Lung (tissue), 11 donors: ENCODE measurements at regions not wholly inside any gene's neighbourhood (a gene's known extent, or its start where the extent isn't known, plus 50 kb on each side); places are given as distances from the start of the nearest gene placed in this dataset.

Experiments used
- ATAC-seq: fragments of 200-7000 bp; cut with Tn5 transposase; one replicate; pipeline ENCODE4 v1.9.1; 2020; ENCODE audit warnings: moderate number of reproducible peaks; ENCODE audit not compliant: insufficient read depth, low FRiP score
- DNase-seq, 3 donors: peaks; one replicate each; pipeline ENCODE4 v3.0.0-alpha.2; 2013 to 2017
- H3K27ac ChIP-seq, 2 donors: one replicate each; pipeline ENCODE4 v1.5.1; 2013; ENCODE audit warnings: mild to moderate bottlenecking in 2 of 2, moderate library complexity in 2 of 2, control low read depth in 1 of 2, inconsistent platforms in 1 of 2, low read depth in 1 of 2, low read length in 1 of 2
- H3K27me3 ChIP-seq, 3 donors: one replicate each; pipeline ENCODE4 v1.5.1; 2013; ENCODE audit warnings: low read length in 2 of 3; ENCODE audit not compliant: control insufficient read depth in 3 of 3, insufficient read depth in 3 of 3
- H3K36me3 ChIP-seq, 4 donors: one replicate each; pipeline ENCODE4 v1.5.1; 2013; ENCODE audit warnings: low read length in 4 of 4, mild to moderate bottlenecking in 1 of 4, moderate library complexity in 1 of 4; ENCODE audit not compliant: control insufficient read depth in 4 of 4, insufficient read depth in 4 of 4
- H3K4me1 ChIP-seq, 5 donors: one replicate each; pipeline ENCODE4 v1.5.1; 2013; ENCODE audit warnings: low read length in 5 of 5, mild to moderate bottlenecking in 2 of 5, moderate library complexity in 1 of 5; ENCODE audit not compliant: control insufficient read depth in 5 of 5, insufficient read depth in 5 of 5
- H3K4me3 ChIP-seq: one replicate; pipeline ENCODE4 v1.5.1; 2013; ENCODE audit warnings: mild to moderate bottlenecking, control low read depth, moderate library complexity
- H3K9ac ChIP-seq, 2 donors: one replicate each; pipeline ENCODE4 v1.5.1; 2013; ENCODE audit warnings: low read length in 2 of 2, control low read depth in 1 of 2; ENCODE audit not compliant: insufficient read depth in 1 of 2
- H3K9me3 ChIP-seq, 4 donors: one replicate each; pipeline ENCODE4 v1.5.1; 2013; ENCODE audit warnings: low read length in 3 of 4, mild to moderate bottlenecking in 1 of 4, moderate library complexity in 1 of 4; ENCODE audit not compliant: control insufficient read depth in 4 of 4, insufficient read depth in 3 of 4
- CTCF ChIP-seq: IDR thresholded peaks from 2 replicates; pipeline ENCODE4 v1.5.1; 2012; ENCODE audit warnings: mild to moderate bottlenecking; ENCODE audit errors: control extremely low read depth, extremely low read depth
- WGBS, 2 donors: extraction: QIAGEN DNeasy Blood & Tissue Kit; methylation state at CpG; one replicate each; pipeline ENCODE4 v1.1.7; 2013; 5-methylcytosine and 5-hydroxymethylcytosine counted together
- donor health status: control.
- donor health status: control.
- donor health status: Bipolar disorder and iron deficiency.
- donor health status: healthy.
- donor health status: DM: yes; HTN: yes; CAD: no.

- no peak for TF ChIP-seq CTCF
- H3K9me3 ChIP-seq = no peaks in the 10 kb centered on the region
Measured at GRCh38 chr5:57626703-57627102, 144.1 kb upstream of the ACTBL2 start.

GRCh38 chr5:57621624-57622023 is 139.0 kb upstream of the ACTBL2 start:
- H3K36me3 ChIP-seq = no peaks in the 10 kb centered on the region
- no peak for TF ChIP-seq CTCF
- 88 to 93% methylated on average over 3 of the region's 3 CpGs for WGBS, 2 donors
- ATAC-seq = no peak
- H3K4me1 ChIP-seq = peaks cover 0 to 4% (median 0%) of the 10 kb centered on the region in 5 donors
- no peaks in the 10 kb centered on the region for H3K27me3 ChIP-seq
- no peak overlapping the region for H3K27ac ChIP-seq
- no peak overlapping the region for H3K9ac ChIP-seq
- H3K4me3 ChIP-seq = no peak overlapping the region
- no peak for DNase-seq
- H3K9me3 ChIP-seq = peaks cover 0 to 4% (median 0%) of the 10 kb centered on the region in 4 donors

More at GRCh38 chr5:57626703-57627102, 144.1 kb upstream of the ACTBL2 start:
- peaks cover 0 to 4% (median 0%) of the 10 kb centered on the region in 5 donors for H3K4me1 ChIP-seq
- DNase-seq (no peak), ATAC-seq (no peak)
- H3K4me3 ChIP-seq = no peak overlapping the region
- no peaks in the 10 kb centered on the region for H3K27me3 ChIP-seq
- H3K27ac ChIP-seq = no peak overlapping the region
- WGBS, 2 donors = 77 to 78% methylated on average over 1 of the region's 1 CpG
- no peak overlapping the region for H3K9ac ChIP-seq
- H3K36me3 ChIP-seq = no peaks in the 10 kb centered on the region

GRCh38 chr5:57618767-57619381 is 136.3 kb upstream of the ACTBL2 start:
- Histone ChIP-seq H3K27ac (no peak overlapping the region), H3K27me3 (no peaks in the 10 kb centered on the region), H3K9ac (no peak overlapping the region), H3K4me1 (peaks cover 0 to 4% (median 0%) of the 10 kb centered on the region in 5 donors), H3K36me3 (no peaks in the 10 kb centered on the region), H3K9me3 (peaks cover 0 to 4% (median 0%) of the 10 kb centered on the region in 4 donors), H3K4me3 (no peak overlapping the region)
- DNase-seq (no peak), ATAC-seq (no peak)
- TF ChIP-seq CTCF = no peak
- WGBS, 2 donors = 86 to 91% methylated on average over 4 of the region's 4 CpGs

GRCh38 chr5:57613741-57614140 is 131.1 kb upstream of the ACTBL2 start:
- H3K9ac ChIP-seq = no peak overlapping the region

More at GRCh38 chr5:57613741-57614140, 131.1 kb upstream of the ACTBL2 start:
- Histone ChIP-seq H3K4me1 (peaks cover 0 to 8% (median 0%) of the 10 kb centered on the region in 5 donors), H3K27me3 (no peaks in the 10 kb centered on the region), H3K36me3 (no peaks in the 10 kb centered on the region), H3K4me3 (no peak overlapping the region), H3K27ac (no peak overlapping the region), H3K9me3 (no peaks in the 10 kb centered on the region)
- TF ChIP-seq CTCF = no peak
- DNase-seq = peak in 2 of 3 donors; percentile 44
- ATAC-seq = no peak
